ENCODE measurements at regions not wholly inside any gene's neighbourhood (a gene's known extent, or its start where the extent isn't known, plus 50 kb on each side); places are given as distances from the start of the nearest gene placed in this dataset.
"Not testable (repeated sequence)": the region's sequence is repeated elsewhere in the genome, so short reads cannot be mapped to it uniquely, and the experiment has no call there.

- peaks cover 15% of the 10 kb centered on the region for H3K9me3 Mint-ChIP-seq (ENCODE audit: low read depth)
- no peak overlapping the region for H3K27ac Mint-ChIP-seq
- CTCF ChIA-PET: interaction anchor here (1.7 kb wide), 1 partner anchor 503 kb away, joined by 4 read pairs; no protein-coding TSS in a partner anchor
- no peaks in the 10 kb centered on the region for H3K4me1 Mint-ChIP-seq
- DNase-seq: no peak
- ATAC-seq: no peak
- H3K27me3 Mint-ChIP-seq: no peaks in the 10 kb centered on the region
- peaks cover 5% of the 10 kb centered on the region for H3K36me3 Mint-ChIP-seq
- H3K4me3 Mint-ChIP-seq: no peak overlapping the region
These were observed 64.2 kb upstream of the HGFAC start for GRCh38 chr4:3377557-3377956.

- H3K4me3 Mint-ChIP-seq, H3K27me3 Mint-ChIP-seq, H3K27ac Mint-ChIP-seq, H3K36me3 Mint-ChIP-seq, CTCF ChIA-PET, H3K4me1 Mint-ChIP-seq, ATAC-seq, DNase-seq: not testable (repeated sequence)
- H3K9me3 Mint-ChIP-seq (ENCODE audit: low read depth): peaks cover 15% of the 10 kb centered on the region
These were observed 61.4 kb upstream of the HGFAC start for GRCh38 chr4:3380336-3380735.

GRCh38 chr4:3381208-3381607 is 60.6 kb upstream of the HGFAC start:
- H3K36me3 Mint-ChIP-seq, DNase-seq, H3K4me3 Mint-ChIP-seq, H3K27ac Mint-ChIP-seq, H3K27me3 Mint-ChIP-seq, ATAC-seq, CTCF ChIA-PET: not testable (repeated sequence)
- Mint-ChIP-seq H3K9me3 (ENCODE audit: low read depth) (peaks cover 15% of the 10 kb centered on the region), H3K4me1 (peaks cover 10% of the 10 kb centered on the region)

GRCh38 chr4:3382251-3382650 is 59.5 kb upstream of the HGFAC start:
- no peak overlapping the region for H3K4me3 Mint-ChIP-seq
- H3K9me3 Mint-ChIP-seq (ENCODE audit: low read depth): peaks cover 15% of the 10 kb centered on the region
- peaks cover 10% of the 10 kb centered on the region for H3K4me1 Mint-ChIP-seq
- H3K27me3 Mint-ChIP-seq: peaks cover 3% of the 10 kb centered on the region
- no peak for DNase-seq
- no peak overlapping the region for H3K27ac Mint-ChIP-seq
- H3K36me3 Mint-ChIP-seq: peaks cover 5% of the 10 kb centered on the region
- CTCF ChIA-PET: no interaction called here
- ATAC-seq: no peak

- H3K9me3 Mint-ChIP-seq (ENCODE audit: low read depth): peaks cover 11% of the 10 kb centered on the region
- CTCF ChIA-PET: no interaction called here
- H3K27me3 Mint-ChIP-seq: peaks cover 8% of the 10 kb centered on the region
- DNase-seq: no peak
- H3K4me3 Mint-ChIP-seq: no peak overlapping the region
- H3K27ac Mint-ChIP-seq: no peak overlapping the region
- peaks cover 5% of the 10 kb centered on the region for H3K36me3 Mint-ChIP-seq
- ATAC-seq: no peak
- peaks cover 10% of the 10 kb centered on the region for H3K4me1 Mint-ChIP-seq
These were observed 57.4 kb upstream of the HGFAC start for GRCh38 chr4:3384391-3384770.

GRCh38 chr4:3384771-3385710 is 56.7 kb upstream of the HGFAC start:
- peaks cover 8% of the 10 kb centered on the region for H3K27me3 Mint-ChIP-seq
- H3K4me3 Mint-ChIP-seq: peak overlapping the region; percentile 17
- CTCF ChIA-PET: no interaction called here
- peak; percentile 49 for ATAC-seq
- H3K4me1 Mint-ChIP-seq: peaks cover 10% of the 10 kb centered on the region
- no peak for DNase-seq
- no peak overlapping the region for H3K27ac Mint-ChIP-seq
- peaks cover 8% of the 10 kb centered on the region for H3K9me3 Mint-ChIP-seq (ENCODE audit: low read depth)
- H3K36me3 Mint-ChIP-seq: peaks cover 5% of the 10 kb centered on the region

- Mint-ChIP-seq H3K27me3 (peaks cover 8% of the 10 kb centered on the region), H3K27ac (no peak overlapping the region), H3K4me1 (peaks cover 10% of the 10 kb centered on the region), H3K9me3 (ENCODE audit: low read depth) (peaks cover 6% of the 10 kb centered on the region), H3K36me3 (peaks cover 3% of the 10 kb centered on the region), H3K4me3 (no peak overlapping the region)
- ATAC-seq: no peak
- CTCF ChIA-PET: no interaction called here
- DNase-seq: no peak
These were observed 55.9 kb upstream of the HGFAC start for GRCh38 chr4:3385711-3386420.

GRCh38 chr4:3386526-3386925 is 55.2 kb upstream of the HGFAC start:
- H3K27me3 Mint-ChIP-seq: peaks cover 8% of the 10 kb centered on the region
- no peak for ATAC-seq
- CTCF ChIA-PET: no interaction called here

GRCh38 chr4:3387154-3387942 is 54.4 kb upstream of the HGFAC start:
- no peaks in the 10 kb centered on the region for H3K9me3 Mint-ChIP-seq (ENCODE audit: low read depth)
- no peak overlapping the region for H3K4me3 Mint-ChIP-seq
- ATAC-seq (no peak), DNase-seq (no peak)
- CTCF ChIA-PET: no interaction called here
- peaks cover 10% of the 10 kb centered on the region for H3K4me1 Mint-ChIP-seq
- peaks cover 8% of the 10 kb centered on the region for H3K27me3 Mint-ChIP-seq
- no peak overlapping the region for H3K27ac Mint-ChIP-seq
- no peaks in the 10 kb centered on the region for H3K36me3 Mint-ChIP-seq

More at GRCh38 chr4:3386526-3386925, 55.2 kb upstream of the HGFAC start:
- DNase-seq: no peak
- H3K36me3 Mint-ChIP-seq: no peaks in the 10 kb centered on the region
- H3K4me1 Mint-ChIP-seq: peaks cover 10% of the 10 kb centered on the region
- H3K27ac Mint-ChIP-seq: no peak overlapping the region
- H3K9me3 Mint-ChIP-seq (ENCODE audit: low read depth): no peaks in the 10 kb centered on the region
- H3K4me3 Mint-ChIP-seq: no peak overlapping the region

- CTCF ChIA-PET: no interaction called here
- H3K36me3 Mint-ChIP-seq: no peaks in the 10 kb centered on the region
- peaks cover 10% of the 10 kb centered on the region for H3K4me1 Mint-ChIP-seq
- DNase-seq (no peak), ATAC-seq (no peak)
- no peak overlapping the region for H3K4me3 Mint-ChIP-seq
- peaks cover 8% of the 10 kb centered on the region for H3K27me3 Mint-ChIP-seq
- H3K9me3 Mint-ChIP-seq (ENCODE audit: low read depth): no peaks in the 10 kb centered on the region
- H3K27ac Mint-ChIP-seq: no peak overlapping the region
These were observed 53.8 kb upstream of the HGFAC start for GRCh38 chr4:3387943-3388361.

GRCh38 chr4:3388471-3389232 is 53.1 kb upstream of the HGFAC start:
- CTCF ChIA-PET: interaction anchor here (1.6 kb wide), 1 partner anchor 59 kb away, joined by 3 read pairs; no protein-coding TSS in a partner anchor
- H3K9me3 Mint-ChIP-seq (ENCODE audit: low read depth): no peaks in the 10 kb centered on the region
- no peak overlapping the region for H3K4me3 Mint-ChIP-seq
- DNase-seq: no peak
- no peaks in the 10 kb centered on the region for H3K36me3 Mint-ChIP-seq
- H3K27me3 Mint-ChIP-seq: peaks cover 13% of the 10 kb centered on the region
- peaks cover 10% of the 10 kb centered on the region for H3K4me1 Mint-ChIP-seq
- ATAC-seq: no peak
- no peak overlapping the region for H3K27ac Mint-ChIP-seq

- H3K36me3 Mint-ChIP-seq: no peaks in the 10 kb centered on the region
- H3K9me3 Mint-ChIP-seq (ENCODE audit: low read depth): no peaks in the 10 kb centered on the region
- H3K4me1 Mint-ChIP-seq: peaks cover 10% of the 10 kb centered on the region
- no peak overlapping the region for H3K4me3 Mint-ChIP-seq
- peaks cover 13% of the 10 kb centered on the region for H3K27me3 Mint-ChIP-seq
- no peak for ATAC-seq
- DNase-seq: no peak
- no peak overlapping the region for H3K27ac Mint-ChIP-seq
- CTCF ChIA-PET: interaction anchor here (1.6 kb wide), 1 partner anchor 58 kb away, joined by 3 read pairs; no protein-coding TSS in a partner anchor
These were observed 52.2 kb upstream of the HGFAC start for GRCh38 chr4:3389233-3390215.
